Neural cell (in vitro differentiated cells): ENCODE measurements at regions not wholly inside any gene's neighbourhood (a gene's known extent, or its start where the extent isn't known, plus 50 kb on each side); places are given as distances from the start of the nearest gene placed in this dataset.

ENCODE experiments used
- H2AFZ ChIP-seq: fragments of 200-600, 300-800 bp; sonication (generic), shearing (Covaris generic); 2 replicates; pipeline ENCODE4 v1.6.0; 2014; ENCODE audit warnings: low read depth, mild to moderate bottlenecking, antibody characterized with exemption, low read length, moderate library complexity
- H3F3A ChIP-seq: fragments of 200-600 bp; shearing (Covaris generic); 2 replicates; pipeline ENCODE4 v1.6.1; 2016; ENCODE audit warnings: mild to moderate bottlenecking, moderate library complexity, mixed read lengths, antibody characterized with exemption, low read length; ENCODE audit not compliant: insufficient read depth, poor library complexity, severe bottlenecking
- H3K27ac ChIP-seq: fragments of 200-600, 300-800 bp; sonication (generic), shearing (Covaris generic); 2 replicates; pipeline ENCODE4 v1.5.1; 2014; ENCODE audit warnings: mild to moderate bottlenecking, low read length, moderate library complexity
- H3K27me3 ChIP-seq: fragments of 300-800, 200-600 bp; sonication (generic), shearing (Covaris generic); 2 replicates; pipeline ENCODE4 v1.6.0; 2014; ENCODE audit warnings: mild to moderate bottlenecking, low read depth, low read length, moderate library complexity; ENCODE audit not compliant: insufficient read depth
- H3K36me3 ChIP-seq: fragments of 300-800, 200-600 bp; sonication (generic), shearing (Covaris generic); 2 replicates; pipeline ENCODE4 v1.5.1; 2014; ENCODE audit warnings: mild to moderate bottlenecking, antibody characterized with exemption, low read length, moderate library complexity; ENCODE audit not compliant: insufficient read depth
- H3K4me2 ChIP-seq: fragments of 300-800, 200-600 bp; sonication (generic), shearing (Covaris generic); 2 replicates; pipeline ENCODE4 v1.6.0; 2014; ENCODE audit warnings: mild to moderate bottlenecking, low read length
- H3K4me3 ChIP-seq: fragments of 300-800, 200-600 bp; sonication (generic), shearing (Covaris generic); 2 replicates; pipeline ENCODE4 v1.5.1; 2014; ENCODE audit warnings: mild to moderate bottlenecking, low read length, moderate library complexity
- H3K79me2 ChIP-seq: fragments of 200-600 bp; shearing (Covaris generic); replicated peaks from 2 replicates; pipeline ENCODE4 v1.6.0; 2014; ENCODE audit warnings: mild to moderate bottlenecking, low read length, moderate library complexity; ENCODE audit not compliant: insufficient read depth
- H3K9ac ChIP-seq: fragments of 300-800, 200-600 bp; sonication (generic), shearing (Covaris generic); 2 replicates; pipeline ENCODE4 v1.6.1; 2016; ENCODE audit warnings: mild to moderate bottlenecking, low read length, mixed read lengths
- H3K9me2 ChIP-seq: fragments of 200-600 bp; shearing (Covaris generic); 2 replicates; pipeline ENCODE4 v1.6.1; 2016; ENCODE audit warnings: mild to moderate bottlenecking, low read length, mixed read lengths; ENCODE audit not compliant: insufficient read depth
- H3K9me3 ChIP-seq: fragments of 200-600, 300-800 bp; sonication (generic), shearing (Covaris generic); 2 replicates; pipeline ENCODE4 v1.6.1; 2016; ENCODE audit warnings: mild to moderate bottlenecking, mixed run types, low read length, moderate library complexity, mixed read lengths
- H4K20me1 ChIP-seq: fragments of 200-600 bp; shearing (Covaris generic); 2 replicates; pipeline ENCODE4 v1.6.1; 2016; ENCODE audit warnings: mild to moderate bottlenecking, mixed run types; ENCODE audit not compliant: insufficient read depth
- EP300 ChIP-seq: fragments of 450-650 bp; conservative IDR thresholded peaks from 2 replicates; pipeline ENCODE4 v1.6.1; 2014; ENCODE audit warnings: antibody characterized with exemption, mild to moderate bottlenecking, moderate library complexity; ENCODE audit not compliant: poor library complexity, severe bottlenecking
- EZH2 ChIP-seq: fragments of 200-600, 300-800 bp; shearing (Covaris generic), sonication (generic); IDR thresholded peaks from 2 replicates; pipeline ENCODE4 v1.6.1; 2014; ENCODE audit warnings: antibody characterized with exemption, low read length, borderline replicate concordance, mild to moderate bottlenecking; ENCODE audit not compliant: insufficient read depth, poor library complexity, severe bottlenecking
- MXI1 ChIP-seq: fragments of 450-650 bp; conservative IDR thresholded peaks from 2 replicates; pipeline ENCODE4 v1.6.1; 2014; ENCODE audit warnings: antibody characterized with exemption, mild to moderate bottlenecking; ENCODE audit not compliant: poor library complexity, severe bottlenecking
- POLR2AphosphoS5 ChIP-seq: IDR thresholded peaks from 2 replicates; pipeline ENCODE4 v1.6.1; 2012
- RAD21 ChIP-seq: fragments of 450-650 bp; conservative IDR thresholded peaks from 2 replicates; pipeline ENCODE4 v1.6.1; 2014; ENCODE audit warnings: antibody characterized with exemption, mild to moderate bottlenecking, moderate library complexity
- SMC3 ChIP-seq: fragments of 450-650 bp; conservative IDR thresholded peaks from 2 replicates; pipeline ENCODE4 v1.6.1; 2014; ENCODE audit warnings: antibody characterized with exemption, mild to moderate bottlenecking, moderate library complexity; ENCODE audit not compliant: poor library complexity
- TAF1 ChIP-seq: IDR thresholded peaks from 2 replicates; pipeline ENCODE4 v1.6.1; 2012; ENCODE audit warnings: low read depth
- TF ChIP-seq, protein P1 (sequence below): fragments of 450-650 bp; IDR thresholded peaks from 2 replicates; pipeline ENCODE4 v1.5.1; 2014; ENCODE audit warnings: antibody characterized with exemption, mild to moderate bottlenecking, moderate library complexity; ENCODE audit not compliant: poor library complexity, severe bottlenecking
- TF ChIP-seq, protein P2 (sequence below): IDR thresholded peaks from 2 replicates; pipeline ENCODE4 v1.6.1; 2012; ENCODE audit warnings: borderline replicate concordance

DNA sequence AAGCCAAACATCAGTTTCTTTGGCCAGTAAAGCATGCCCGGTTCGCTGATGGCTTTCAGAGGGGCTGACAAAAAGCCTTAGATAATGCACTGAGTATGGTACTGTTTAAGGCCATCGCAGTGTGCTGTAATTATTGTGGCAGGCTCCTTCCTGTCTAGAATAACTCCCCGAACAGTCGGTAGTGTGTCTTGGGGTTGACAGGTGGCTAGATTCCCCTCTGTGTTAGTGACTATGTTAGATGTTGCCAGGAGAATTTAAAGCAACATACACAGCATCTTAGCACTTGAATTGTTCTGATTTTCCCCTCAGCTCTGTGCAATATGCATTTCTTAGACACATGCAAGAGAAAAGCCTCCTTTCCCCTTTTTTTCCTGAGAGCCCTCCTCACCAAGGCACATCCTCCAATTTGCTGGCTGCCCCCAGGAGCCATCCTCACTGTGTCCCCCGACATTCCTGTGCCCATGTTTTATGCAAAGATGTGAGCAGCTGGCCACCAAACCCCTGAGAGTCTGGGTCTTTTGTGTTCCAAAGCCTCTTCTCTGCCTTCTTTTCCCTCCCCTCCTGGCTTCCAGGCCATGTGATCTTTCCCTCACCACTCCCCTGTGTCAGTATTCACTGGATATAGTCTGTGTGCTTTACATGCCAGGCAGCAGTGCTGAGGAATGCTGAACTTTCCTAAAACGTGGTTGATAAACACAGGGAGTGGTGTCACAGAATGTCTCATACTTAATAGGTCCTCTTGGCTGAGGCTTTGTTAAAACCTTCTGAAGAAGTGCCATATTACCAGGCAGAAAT is 331.5 kb downstream of the HRH4 start:
- Histone ChIP-seq H3K27ac (peak overlapping the region; percentile 90), H2AFZ (peak overlapping the region; percentile 71)

DNA sequence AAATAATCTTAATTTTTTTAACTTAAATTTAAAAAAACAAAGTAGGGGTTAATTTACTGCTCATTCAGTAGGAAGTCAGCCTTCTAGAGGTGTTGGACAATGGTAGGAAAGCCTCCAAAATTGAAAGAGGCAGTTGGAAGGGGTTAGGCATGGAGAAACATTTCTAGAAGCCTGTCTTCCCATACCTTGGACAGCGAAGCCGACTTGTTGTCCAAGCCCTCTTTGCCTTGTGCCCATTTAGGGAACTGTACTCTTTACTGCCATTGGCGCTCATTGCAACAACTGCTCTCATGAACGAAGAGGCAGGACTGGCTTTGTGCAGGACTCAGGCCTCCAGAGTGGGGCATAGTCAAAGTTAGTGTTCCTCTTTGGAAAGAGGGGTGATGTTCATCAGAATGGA is 333.3 kb downstream of the HRH4 start:
- Histone ChIP-seq H2AFZ (no peak overlapping the region), H3K4me2 (no peak overlapping the region), H3K36me3 (no peaks in the 10 kb centered on the region), H4K20me1 (no peaks in the 10 kb centered on the region), H3K9me3 (peaks cover 2% of the 10 kb centered on the region), H3K9ac (no peak overlapping the region), H3K27me3 (no peaks in the 10 kb centered on the region), H3K79me2 (no peaks in the 10 kb centered on the region), H3K9me2 (no peaks in the 10 kb centered on the region), H3F3A (peaks cover 5% of the 10 kb centered on the region), H3K27ac (no peak overlapping the region), H3K4me3 (no peak overlapping the region)
- no peak for TF ChIP-seq TAF1
- TF ChIP-seq, protein P1, sequence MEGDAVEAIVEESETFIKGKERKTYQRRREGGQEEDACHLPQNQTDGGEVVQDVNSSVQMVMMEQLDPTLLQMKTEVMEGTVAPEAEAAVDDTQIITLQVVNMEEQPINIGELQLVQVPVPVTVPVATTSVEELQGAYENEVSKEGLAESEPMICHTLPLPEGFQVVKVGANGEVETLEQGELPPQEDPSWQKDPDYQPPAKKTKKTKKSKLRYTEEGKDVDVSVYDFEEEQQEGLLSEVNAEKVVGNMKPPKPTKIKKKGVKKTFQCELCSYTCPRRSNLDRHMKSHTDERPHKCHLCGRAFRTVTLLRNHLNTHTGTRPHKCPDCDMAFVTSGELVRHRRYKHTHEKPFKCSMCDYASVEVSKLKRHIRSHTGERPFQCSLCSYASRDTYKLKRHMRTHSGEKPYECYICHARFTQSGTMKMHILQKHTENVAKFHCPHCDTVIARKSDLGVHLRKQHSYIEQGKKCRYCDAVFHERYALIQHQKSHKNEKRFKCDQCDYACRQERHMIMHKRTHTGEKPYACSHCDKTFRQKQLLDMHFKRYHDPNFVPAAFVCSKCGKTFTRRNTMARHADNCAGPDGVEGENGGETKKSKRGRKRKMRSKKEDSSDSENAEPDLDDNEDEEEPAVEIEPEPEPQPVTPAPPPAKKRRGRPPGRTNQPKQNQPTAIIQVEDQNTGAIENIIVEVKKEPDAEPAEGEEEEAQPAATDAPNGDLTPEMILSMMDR = no peak
- TF ChIP-seq, protein P2, sequence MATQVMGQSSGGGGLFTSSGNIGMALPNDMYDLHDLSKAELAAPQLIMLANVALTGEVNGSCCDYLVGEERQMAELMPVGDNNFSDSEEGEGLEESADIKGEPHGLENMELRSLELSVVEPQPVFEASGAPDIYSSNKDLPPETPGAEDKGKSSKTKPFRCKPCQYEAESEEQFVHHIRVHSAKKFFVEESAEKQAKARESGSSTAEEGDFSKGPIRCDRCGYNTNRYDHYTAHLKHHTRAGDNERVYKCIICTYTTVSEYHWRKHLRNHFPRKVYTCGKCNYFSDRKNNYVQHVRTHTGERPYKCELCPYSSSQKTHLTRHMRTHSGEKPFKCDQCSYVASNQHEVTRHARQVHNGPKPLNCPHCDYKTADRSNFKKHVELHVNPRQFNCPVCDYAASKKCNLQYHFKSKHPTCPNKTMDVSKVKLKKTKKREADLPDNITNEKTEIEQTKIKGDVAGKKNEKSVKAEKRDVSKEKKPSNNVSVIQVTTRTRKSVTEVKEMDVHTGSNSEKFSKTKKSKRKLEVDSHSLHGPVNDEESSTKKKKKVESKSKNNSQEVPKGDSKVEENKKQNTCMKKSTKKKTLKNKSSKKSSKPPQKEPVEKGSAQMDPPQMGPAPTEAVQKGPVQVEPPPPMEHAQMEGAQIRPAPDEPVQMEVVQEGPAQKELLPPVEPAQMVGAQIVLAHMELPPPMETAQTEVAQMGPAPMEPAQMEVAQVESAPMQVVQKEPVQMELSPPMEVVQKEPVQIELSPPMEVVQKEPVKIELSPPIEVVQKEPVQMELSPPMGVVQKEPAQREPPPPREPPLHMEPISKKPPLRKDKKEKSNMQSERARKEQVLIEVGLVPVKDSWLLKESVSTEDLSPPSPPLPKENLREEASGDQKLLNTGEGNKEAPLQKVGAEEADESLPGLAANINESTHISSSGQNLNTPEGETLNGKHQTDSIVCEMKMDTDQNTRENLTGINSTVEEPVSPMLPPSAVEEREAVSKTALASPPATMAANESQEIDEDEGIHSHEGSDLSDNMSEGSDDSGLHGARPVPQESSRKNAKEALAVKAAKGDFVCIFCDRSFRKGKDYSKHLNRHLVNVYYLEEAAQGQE = no peak
- no peak for TF ChIP-seq EZH2
- no peak for TF ChIP-seq EP300
- TF ChIP-seq POLR2AphosphoS5 = no peak
- no peak for TF ChIP-seq SMC3
- TF ChIP-seq RAD21 = no peak
- no peak for TF ChIP-seq MXI1

More for the DNA sequence above, 331.5 kb downstream of the HRH4 start:
- Histone ChIP-seq H3K36me3 (no peaks in the 10 kb centered on the region), H3K79me2 (no peaks in the 10 kb centered on the region), H4K20me1 (no peaks in the 10 kb centered on the region), H3F3A (peaks cover 5% of the 10 kb centered on the region), H3K4me3 (peak overlapping the region; percentile 53), H3K27me3 (no peaks in the 10 kb centered on the region), H3K4me2 (peak overlapping the region; percentile 73), H3K9ac (peak overlapping the region; percentile 63), H3K9me3 (peaks cover 5% of the 10 kb centered on the region), H3K9me2 (no peaks in the 10 kb centered on the region)
- TF ChIP-seq RAD21 (peak; percentile 40), EZH2 (no peak), POLR2AphosphoS5 (peak; percentile 35), SMC3 (no peak), EP300 (peak; percentile 74), MXI1 (no peak), TAF1 (no peak)
- TF ChIP-seq, protein P2 = peak; percentile 84
- TF ChIP-seq, protein P1 = no peak
